ENCODE measurements at regions not wholly inside any gene's neighbourhood (a gene's known extent, or its start where the extent isn't known, plus 50 kb on each side); places are given as distances from the start of the nearest gene placed in this dataset.

GRCh38 chr10:42475168-42476098 is 162.9 kb downstream of the ZNF33B start (continued):
- no peak for TF ChIP-seq CBX1 (IDR thresholded peaks at IDR 0.05; ENCODE audit: low read depth)
- TF ChIP-seq RERE (CRISPR knock-in tag; IDR thresholded peaks at IDR 0.05; ENCODE audit: borderline replicate concordance) = no peak
- no peak for TF ChIP-seq ZNF224 (CRISPR knock-in tag; IDR thresholded peaks at IDR 0.05)
- TF ChIP-seq ZNF124 (CRISPR knock-in tag; IDR thresholded peaks at IDR 0.05) = no peak
- no peak for TF ChIP-seq GATAD2A (IDR thresholded peaks at IDR 0.05)
- 0 out of 2 replicates have a peak, but pooled peaks have one; percentile 25 for TF ChIP-seq NR3C1 (CRISPR knock-in tag; IDR thresholded peaks at IDR 0.05)
- peak; percentile 75 for TF ChIP-seq MGA (IDR thresholded peaks at IDR 0.05)
- no peak for TF ChIP-seq ZNF146 (CRISPR knock-in tag; IDR thresholded peaks at IDR 0.05; ENCODE audit: unreplicated experiment)
- TF ChIP-seq NELFE (IDR thresholded peaks at IDR 0.05; ENCODE audit: insufficient read depth, insufficient read length) = no peak
- TF ChIP-seq RBFOX2 (IDR thresholded peaks at IDR 0.05; ENCODE audit: low read depth, low read length) = peak; percentile 74
- TF ChIP-seq NCOA6 (IDR thresholded peaks at IDR 0.05) = no peak

Data from K562 (cell line).